ENCODE measurements at regions not wholly inside any gene's neighbourhood (a gene's known extent, or its start where the extent isn't known, plus 50 kb on each side); places are given as distances from the start of the nearest gene placed in this dataset.

DNA sequence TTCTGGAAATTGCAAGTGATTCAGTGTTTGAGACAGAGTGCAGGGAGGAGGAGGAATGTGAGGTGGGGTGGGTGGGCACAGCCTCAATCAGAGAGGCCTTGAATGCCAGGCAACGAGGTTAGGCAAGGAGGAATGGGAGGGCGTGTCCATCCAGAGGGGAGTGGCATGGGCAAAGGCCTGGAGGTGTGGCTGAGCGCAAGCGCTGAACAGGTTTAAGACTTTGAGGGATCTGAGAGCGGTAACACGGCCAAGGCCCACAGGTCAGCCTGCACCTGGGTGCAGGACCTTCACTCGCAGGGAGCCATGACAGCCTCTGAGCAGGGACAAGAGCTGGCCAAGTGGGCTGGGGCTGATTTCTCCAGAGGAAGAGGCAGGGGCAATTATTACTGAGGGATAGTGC, 125.9 kb downstream of the TPRA1 start:
- Histone ChIP-seq H3K27me3 (ENCODE audit: insufficient read depth) (no peaks in the 10 kb centered on the region), H3K4me1 (ENCODE audit: control insufficient read depth in 1 of 2, insufficient read depth in 2 of 2, low read depth in 1 of 2, low read length in 1 of 2) (no peaks in the 10 kb centered on the region; a peak in 1 of 4 replicates), H3K9ac (no peak overlapping the region), H3K79me2 (ENCODE audit: insufficient read depth) (no peaks in the 10 kb centered on the region), H3K9me2 (no peaks in the 10 kb centered on the region), H3K27ac (ENCODE audit: low read depth in 2 of 2, low read length in 1 of 2) (no peak overlapping the region), H2AFZ (ENCODE audit: low read depth) (no peak overlapping the region), H3K36me3 (replicated peaks in 1 of 2; ENCODE audit: control insufficient read depth in 1 of 2, insufficient read depth in 2 of 2, low read length in 1 of 2) (no peaks in the 10 kb centered on the region), H4K20me1 (ENCODE audit: insufficient read depth) (no peaks in the 10 kb centered on the region), H3K4me2 (no peak overlapping the region), H3K9me3 (no peaks in the 10 kb centered on the region), H3F3A (replicated peaks; ENCODE audit: insufficient read depth) (no peaks in the 10 kb centered on the region), H3K4me3 (ENCODE audit: low read depth in 2 of 2, low read length in 1 of 2) (no peak overlapping the region)
- ChIA-PET CTCF (interaction anchor here (0.7 to 1.5 kb wide), 4 partner anchors 9 to 479 kb away, joined by 3 to 13 read pairs (median 4); no protein-coding TSS in a partner anchor), POLR2A (no interaction called here)
- DNase-seq: no peak
- WGBS (ENCODE audit: low lambda C conversion rate): 54% methylated on average over 7 of the region's 7 CpGs
- TF ChIP-seq, protein P1, sequence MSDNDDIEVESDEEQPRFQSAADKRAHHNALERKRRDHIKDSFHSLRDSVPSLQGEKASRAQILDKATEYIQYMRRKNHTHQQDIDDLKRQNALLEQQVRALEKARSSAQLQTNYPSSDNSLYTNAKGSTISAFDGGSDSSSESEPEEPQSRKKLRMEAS (IDR thresholded peaks at IDR 0.05; ENCODE audit: low read depth): no peak
- TF ChIP-seq RCOR1 (IDR thresholded peaks at IDR 0.05; ENCODE audit: low read length) (no peak), SIN3A (IDR thresholded peaks at IDR 0.05; ENCODE audit: borderline replicate concordance, low read depth, low read length) (no peak), EP300 (IDR thresholded peaks at IDR 0.05; ENCODE audit: borderline replicate concordance in 1 of 2, low read depth in 1 of 2, low read length in 1 of 2) (no peak), MXI1 (IDR thresholded peaks at IDR 0.05; ENCODE audit: low read depth, low read length) (no peak), RFX5 (IDR thresholded peaks at IDR 0.05; ENCODE audit: low read length) (no peak), TAF1 (IDR thresholded peaks at IDR 0.05; ENCODE audit: borderline replicate concordance, low read depth, low read length) (no peak), RAD21 (IDR thresholded peaks at IDR 0.05; ENCODE audit: low read length) (no peak), ELF1 (IDR thresholded peaks at IDR 0.05) (no peak), GATA2 (CRISPR knock-in tag; IDR thresholded peaks at IDR 0.05) (no peak), EZH2phosphoT487 (IDR thresholded peaks at IDR 0.05; ENCODE audit: borderline replicate concordance, low read depth) (no peak), POLR2AphosphoS5 (IDR thresholded peaks at IDR 0.05; ENCODE audit: low read depth, low read length) (no peak)
- TF ChIP-seq, protein P2, sequence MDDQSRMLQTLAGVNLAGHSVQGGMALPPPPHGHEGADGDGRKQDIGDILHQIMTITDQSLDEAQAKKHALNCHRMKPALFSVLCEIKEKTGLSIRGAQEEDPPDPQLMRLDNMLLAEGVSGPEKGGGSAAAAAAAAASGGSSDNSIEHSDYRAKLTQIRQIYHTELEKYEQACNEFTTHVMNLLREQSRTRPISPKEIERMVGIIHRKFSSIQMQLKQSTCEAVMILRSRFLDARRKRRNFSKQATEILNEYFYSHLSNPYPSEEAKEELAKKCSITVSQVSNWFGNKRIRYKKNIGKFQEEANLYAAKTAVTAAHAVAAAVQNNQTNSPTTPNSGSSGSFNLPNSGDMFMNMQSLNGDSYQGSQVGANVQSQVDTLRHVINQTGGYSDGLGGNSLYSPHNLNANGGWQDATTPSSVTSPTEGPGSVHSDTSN (IDR thresholded peaks at IDR 0.05): no peak
- TF ChIP-seq, protein P3, sequence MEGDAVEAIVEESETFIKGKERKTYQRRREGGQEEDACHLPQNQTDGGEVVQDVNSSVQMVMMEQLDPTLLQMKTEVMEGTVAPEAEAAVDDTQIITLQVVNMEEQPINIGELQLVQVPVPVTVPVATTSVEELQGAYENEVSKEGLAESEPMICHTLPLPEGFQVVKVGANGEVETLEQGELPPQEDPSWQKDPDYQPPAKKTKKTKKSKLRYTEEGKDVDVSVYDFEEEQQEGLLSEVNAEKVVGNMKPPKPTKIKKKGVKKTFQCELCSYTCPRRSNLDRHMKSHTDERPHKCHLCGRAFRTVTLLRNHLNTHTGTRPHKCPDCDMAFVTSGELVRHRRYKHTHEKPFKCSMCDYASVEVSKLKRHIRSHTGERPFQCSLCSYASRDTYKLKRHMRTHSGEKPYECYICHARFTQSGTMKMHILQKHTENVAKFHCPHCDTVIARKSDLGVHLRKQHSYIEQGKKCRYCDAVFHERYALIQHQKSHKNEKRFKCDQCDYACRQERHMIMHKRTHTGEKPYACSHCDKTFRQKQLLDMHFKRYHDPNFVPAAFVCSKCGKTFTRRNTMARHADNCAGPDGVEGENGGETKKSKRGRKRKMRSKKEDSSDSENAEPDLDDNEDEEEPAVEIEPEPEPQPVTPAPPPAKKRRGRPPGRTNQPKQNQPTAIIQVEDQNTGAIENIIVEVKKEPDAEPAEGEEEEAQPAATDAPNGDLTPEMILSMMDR (IDR thresholded peaks at IDR 0.05): no peak
- TF ChIP-seq, protein P4, sequence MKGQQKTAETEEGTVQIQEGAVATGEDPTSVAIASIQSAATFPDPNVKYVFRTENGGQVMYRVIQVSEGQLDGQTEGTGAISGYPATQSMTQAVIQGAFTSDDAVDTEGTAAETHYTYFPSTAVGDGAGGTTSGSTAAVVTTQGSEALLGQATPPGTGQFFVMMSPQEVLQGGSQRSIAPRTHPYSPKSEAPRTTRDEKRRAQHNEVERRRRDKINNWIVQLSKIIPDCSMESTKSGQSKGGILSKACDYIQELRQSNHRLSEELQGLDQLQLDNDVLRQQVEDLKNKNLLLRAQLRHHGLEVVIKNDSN (IDR thresholded peaks at IDR 0.05; ENCODE audit: borderline replicate concordance, low read depth): no peak
- TF ChIP-seq, protein P5, sequence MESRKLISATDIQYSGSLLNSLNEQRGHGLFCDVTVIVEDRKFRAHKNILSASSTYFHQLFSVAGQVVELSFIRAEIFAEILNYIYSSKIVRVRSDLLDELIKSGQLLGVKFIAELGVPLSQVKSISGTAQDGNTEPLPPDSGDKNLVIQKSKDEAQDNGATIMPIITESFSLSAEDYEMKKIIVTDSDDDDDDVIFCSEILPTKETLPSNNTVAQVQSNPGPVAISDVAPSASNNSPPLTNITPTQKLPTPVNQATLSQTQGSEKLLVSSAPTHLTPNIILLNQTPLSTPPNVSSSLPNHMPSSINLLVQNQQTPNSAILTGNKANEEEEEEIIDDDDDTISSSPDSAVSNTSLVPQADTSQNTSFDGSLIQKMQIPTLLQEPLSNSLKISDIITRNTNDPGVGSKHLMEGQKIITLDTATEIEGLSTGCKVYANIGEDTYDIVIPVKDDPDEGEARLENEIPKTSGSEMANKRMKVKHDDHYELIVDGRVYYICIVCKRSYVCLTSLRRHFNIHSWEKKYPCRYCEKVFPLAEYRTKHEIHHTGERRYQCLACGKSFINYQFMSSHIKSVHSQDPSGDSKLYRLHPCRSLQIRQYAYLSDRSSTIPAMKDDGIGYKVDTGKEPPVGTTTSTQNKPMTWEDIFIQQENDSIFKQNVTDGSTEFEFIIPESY (IDR thresholded peaks at IDR 0.05; ENCODE audit: borderline replicate concordance, low read depth): no peak

Measured in SK-N-SH (cell line).